Breast epithelium (tissue), 3 donors: ENCODE measurements at regions not wholly inside any gene's neighbourhood (a gene's known extent, or its start where the extent isn't known, plus 50 kb on each side); places are given as distances from the start of the nearest gene placed in this dataset.

Experiments used
- POLR2A ChIP-seq: fragments of 450-650 bp; IDR thresholded peaks from one replicate; pipeline ENCODE4 v1.6.1; 2016; ENCODE audit warnings: antibody characterized with exemption, mild to moderate bottlenecking, moderate library complexity
- POLR2AphosphoS5 ChIP-seq, 3 donors: sonication (generic); formaldehyde crosslinking; IDR thresholded peaks; one replicate each; pipeline ENCODE4 v1.6.1; 2017; ENCODE audit warnings: antibody characterized with exemption in 3 of 3
- TF ChIP-seq, protein P1 (sequence below), 3 donors: fragments of 450-650 bp; IDR thresholded peaks; one replicate each; pipeline ENCODE4 v1.5.1; 2016 to 2017; ENCODE audit warnings: antibody characterized with exemption in 3 of 3, mild to moderate bottlenecking in 3 of 3, moderate library complexity in 3 of 3

DNA sequence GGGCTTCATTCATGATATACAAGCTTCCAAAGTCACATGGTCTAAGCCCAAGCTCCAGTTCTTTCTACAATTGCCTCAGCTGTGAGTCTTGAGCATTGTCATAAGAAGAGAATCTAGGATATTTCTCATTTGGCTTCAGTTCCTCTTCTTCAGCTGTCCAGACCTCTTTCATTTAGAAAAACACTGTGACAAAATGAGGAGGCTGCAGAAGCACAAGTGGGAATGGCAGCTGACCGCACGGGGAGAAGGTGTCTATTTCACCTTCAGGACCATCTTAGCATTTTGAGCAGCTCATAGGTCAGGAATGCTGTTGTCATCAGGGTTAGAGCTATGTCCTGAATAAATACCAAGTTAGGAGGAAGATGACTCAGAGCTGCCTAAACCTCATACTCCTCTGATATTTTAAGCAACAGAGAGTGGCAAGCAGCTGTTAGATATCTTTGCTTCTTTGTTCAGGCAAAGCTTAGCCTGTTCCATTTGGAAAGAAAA, 390.1 kb upstream of the CITED2 start:
- TF ChIP-seq, protein P1, sequence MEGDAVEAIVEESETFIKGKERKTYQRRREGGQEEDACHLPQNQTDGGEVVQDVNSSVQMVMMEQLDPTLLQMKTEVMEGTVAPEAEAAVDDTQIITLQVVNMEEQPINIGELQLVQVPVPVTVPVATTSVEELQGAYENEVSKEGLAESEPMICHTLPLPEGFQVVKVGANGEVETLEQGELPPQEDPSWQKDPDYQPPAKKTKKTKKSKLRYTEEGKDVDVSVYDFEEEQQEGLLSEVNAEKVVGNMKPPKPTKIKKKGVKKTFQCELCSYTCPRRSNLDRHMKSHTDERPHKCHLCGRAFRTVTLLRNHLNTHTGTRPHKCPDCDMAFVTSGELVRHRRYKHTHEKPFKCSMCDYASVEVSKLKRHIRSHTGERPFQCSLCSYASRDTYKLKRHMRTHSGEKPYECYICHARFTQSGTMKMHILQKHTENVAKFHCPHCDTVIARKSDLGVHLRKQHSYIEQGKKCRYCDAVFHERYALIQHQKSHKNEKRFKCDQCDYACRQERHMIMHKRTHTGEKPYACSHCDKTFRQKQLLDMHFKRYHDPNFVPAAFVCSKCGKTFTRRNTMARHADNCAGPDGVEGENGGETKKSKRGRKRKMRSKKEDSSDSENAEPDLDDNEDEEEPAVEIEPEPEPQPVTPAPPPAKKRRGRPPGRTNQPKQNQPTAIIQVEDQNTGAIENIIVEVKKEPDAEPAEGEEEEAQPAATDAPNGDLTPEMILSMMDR (IDR thresholded peaks at IDR 0.05), result no peak
- peak; percentile 34 to 62 (median 43) for TF ChIP-seq POLR2AphosphoS5 (IDR thresholded peaks at IDR 0.05)
- TF ChIP-seq POLR2A, result no peak
